ENCODE measurements at regions not wholly inside any gene's neighbourhood (a gene's known extent, or its start where the extent isn't known, plus 50 kb on each side); places are given as distances from the start of the nearest gene placed in this dataset.

GRCh38 chr2:134146161-134146560 is 107.7 kb upstream of the MGAT5 start:
- Histone ChIP-seq H3K36me3 (ENCODE audit: control insufficient read depth in 2 of 2, insufficient read depth in 2 of 2, low read length in 1 of 2) (peaks cover 0 to 2% of the 10 kb centered on the region in 2 donors), H3K27me3 (ENCODE audit: control insufficient read depth in 2 of 2, insufficient read depth in 1 of 2, low read length in 1 of 2) (no peaks in the 10 kb centered on the region), H3K4me3 (ENCODE audit: low read length in 2 of 2) (no peak overlapping the region), H3K27ac (ENCODE audit: low read depth in 1 of 2, low read length in 1 of 2) (no peak overlapping the region), H3K4me1 (ENCODE audit: control insufficient read depth in 2 of 2, insufficient read depth in 2 of 2, low read length in 2 of 2) (peaks cover 0 to 26% of the 10 kb centered on the region in 2 donors), H3K9me3 (ENCODE audit: control insufficient read depth in 2 of 2, insufficient read depth in 1 of 2, low read length in 1 of 2) (no peaks in the 10 kb centered on the region)
- DNase-seq (ENCODE audit: low read depth in 6 of 9, low spot score in 9 of 9) = no peak
- 68% methylated on average over 3 of the region's 3 CpGs for WGBS

- no peak overlapping the region for H3K4me3 ChIP-seq (ENCODE audit: low read length in 2 of 2)
- H3K9me3 ChIP-seq (ENCODE audit: control insufficient read depth in 2 of 2, insufficient read depth in 1 of 2, low read length in 1 of 2) = peaks cover 0 to 1% of the 10 kb centered on the region in 2 donors
- no peak for DNase-seq (ENCODE audit: low read depth in 6 of 9, low spot score in 9 of 9)
- peaks cover 0 to 23% of the 10 kb centered on the region in 2 donors for H3K4me1 ChIP-seq (ENCODE audit: control insufficient read depth in 2 of 2, insufficient read depth in 2 of 2, low read length in 2 of 2)
- WGBS = 99% methylated on average over 5 of the region's 5 CpGs
- H3K36me3 ChIP-seq (ENCODE audit: control insufficient read depth in 2 of 2, insufficient read depth in 2 of 2, low read length in 1 of 2) = peaks cover 2 to 3% of the 10 kb centered on the region in 2 donors
- H3K27ac ChIP-seq (ENCODE audit: low read depth in 1 of 2, low read length in 1 of 2) = no peak overlapping the region
- H3K27me3 ChIP-seq (ENCODE audit: control insufficient read depth in 2 of 2, insufficient read depth in 1 of 2, low read length in 1 of 2) = no peaks in the 10 kb centered on the region
These were observed 107.3 kb upstream of the MGAT5 start for GRCh38 chr2:134146620-134147019.

- peaks cover 0 to 5% of the 10 kb centered on the region in 2 donors for H3K9me3 ChIP-seq (ENCODE audit: control insufficient read depth in 2 of 2, insufficient read depth in 1 of 2, low read length in 1 of 2)
- DNase-seq (ENCODE audit: low read depth in 6 of 9, low spot score in 9 of 9) = no peak
- peaks cover 0 to 11% of the 10 kb centered on the region in 2 donors for H3K4me1 ChIP-seq (ENCODE audit: control insufficient read depth in 2 of 2, insufficient read depth in 2 of 2, low read length in 2 of 2)
- H3K36me3 ChIP-seq (ENCODE audit: control insufficient read depth in 2 of 2, insufficient read depth in 2 of 2, low read length in 1 of 2) = peaks cover 9 to 10% of the 10 kb centered on the region in 2 donors
- WGBS = 95% methylated on average over 2 of the region's 2 CpGs
- no peak overlapping the region for H3K4me3 ChIP-seq (ENCODE audit: low read length in 2 of 2)
- no peak overlapping the region for H3K27ac ChIP-seq (ENCODE audit: low read depth in 1 of 2, low read length in 1 of 2)
- H3K27me3 ChIP-seq (ENCODE audit: control insufficient read depth in 2 of 2, insufficient read depth in 1 of 2, low read length in 1 of 2) = no peaks in the 10 kb centered on the region
These were observed 105.7 kb upstream of the MGAT5 start for GRCh38 chr2:134148172-134148571.

- Histone ChIP-seq H3K4me1 (ENCODE audit: control insufficient read depth in 2 of 2, insufficient read depth in 2 of 2, low read length in 2 of 2) (peaks cover 0 to 11% of the 10 kb centered on the region in 2 donors), H3K9me3 (ENCODE audit: control insufficient read depth in 2 of 2, insufficient read depth in 1 of 2, low read length in 1 of 2) (peaks cover 0 to 5% of the 10 kb centered on the region in 2 donors), H3K36me3 (ENCODE audit: control insufficient read depth in 2 of 2, insufficient read depth in 2 of 2, low read length in 1 of 2) (peaks cover 9 to 10% of the 10 kb centered on the region in 2 donors), H3K27ac (ENCODE audit: low read depth in 1 of 2, low read length in 1 of 2) (peak overlapping the region in 1 of 2 donors; percentile 31), H3K4me3 (ENCODE audit: low read length in 2 of 2) (no peak overlapping the region), H3K27me3 (ENCODE audit: control insufficient read depth in 2 of 2, insufficient read depth in 1 of 2, low read length in 1 of 2) (no peaks in the 10 kb centered on the region)
- no peak for DNase-seq (ENCODE audit: low read depth in 6 of 9, low spot score in 9 of 9)
- 96% methylated on average over 6 of the region's 6 CpGs for WGBS
These were observed 104.9 kb upstream of the MGAT5 start for GRCh38 chr2:134148843-134149472.

GRCh38 chr2:134149904-134150303 is 104.0 kb upstream of the MGAT5 start:
- H3K9me3 ChIP-seq (ENCODE audit: control insufficient read depth in 2 of 2, insufficient read depth in 1 of 2, low read length in 1 of 2) = peaks cover 0 to 5% of the 10 kb centered on the region in 2 donors
- H3K4me3 ChIP-seq (ENCODE audit: low read length in 2 of 2) = no peak overlapping the region
- H3K27ac ChIP-seq (ENCODE audit: low read depth in 1 of 2, low read length in 1 of 2) = no peak overlapping the region
- H3K27me3 ChIP-seq (ENCODE audit: control insufficient read depth in 2 of 2, insufficient read depth in 1 of 2, low read length in 1 of 2) = no peaks in the 10 kb centered on the region
- DNase-seq (ENCODE audit: low read depth in 6 of 9, low spot score in 9 of 9) = no peak
- WGBS = 95% methylated on average over 1 of the region's 1 CpG
- peaks cover 10 to 11% of the 10 kb centered on the region in 2 donors for H3K36me3 ChIP-seq (ENCODE audit: control insufficient read depth in 2 of 2, insufficient read depth in 2 of 2, low read length in 1 of 2)
- peaks cover 3 to 18% of the 10 kb centered on the region in 2 donors for H3K4me1 ChIP-seq (ENCODE audit: control insufficient read depth in 2 of 2, insufficient read depth in 2 of 2, low read length in 2 of 2)

GRCh38 chr2:134150760-134151159 is 103.1 kb upstream of the MGAT5 start:
- DNase-seq (ENCODE audit: low read depth in 6 of 9, low spot score in 9 of 9) = no peak
- peaks cover 0 to 5% of the 10 kb centered on the region in 2 donors for H3K9me3 ChIP-seq (ENCODE audit: control insufficient read depth in 2 of 2, insufficient read depth in 1 of 2, low read length in 1 of 2)
- H3K27me3 ChIP-seq (ENCODE audit: control insufficient read depth in 2 of 2, insufficient read depth in 1 of 2, low read length in 1 of 2) = no peaks in the 10 kb centered on the region
- 97% methylated on average over 3 of the region's 3 CpGs for WGBS
- no peak overlapping the region for H3K4me3 ChIP-seq (ENCODE audit: low read length in 2 of 2)
- H3K4me1 ChIP-seq (ENCODE audit: control insufficient read depth in 2 of 2, insufficient read depth in 2 of 2, low read length in 2 of 2) = peaks cover 3 to 21% of the 10 kb centered on the region in 2 donors
- H3K36me3 ChIP-seq (ENCODE audit: control insufficient read depth in 2 of 2, insufficient read depth in 2 of 2, low read length in 1 of 2) = peaks cover 10 to 16% of the 10 kb centered on the region in 2 donors
- no peak overlapping the region for H3K27ac ChIP-seq (ENCODE audit: low read depth in 1 of 2, low read length in 1 of 2)

GRCh38 chr2:134152045-134153010 is 101.5 kb upstream of the MGAT5 start:
- Histone ChIP-seq H3K4me3 (ENCODE audit: low read length in 2 of 2) (no peak overlapping the region), H3K27me3 (ENCODE audit: control insufficient read depth in 2 of 2, insufficient read depth in 1 of 2, low read length in 1 of 2) (no peaks in the 10 kb centered on the region), H3K9me3 (ENCODE audit: control insufficient read depth in 2 of 2, insufficient read depth in 1 of 2, low read length in 1 of 2) (peaks cover 0 to 5% of the 10 kb centered on the region in 2 donors), H3K36me3 (ENCODE audit: control insufficient read depth in 2 of 2, insufficient read depth in 2 of 2, low read length in 1 of 2) (peaks cover 15 to 21% of the 10 kb centered on the region in 2 donors), H3K4me1 (ENCODE audit: control insufficient read depth in 2 of 2, insufficient read depth in 2 of 2, low read length in 2 of 2) (peaks cover 3 to 21% of the 10 kb centered on the region in 2 donors), H3K27ac (ENCODE audit: low read depth in 1 of 2, low read length in 1 of 2) (no peak overlapping the region)
- no peak for DNase-seq (ENCODE audit: low read depth in 6 of 9, low spot score in 9 of 9)
- WGBS = 98% methylated on average over 23 of the region's 23 CpGs

- 95% methylated on average over 7 of the region's 7 CpGs for WGBS
These were observed 100.5 kb upstream of the MGAT5 start for GRCh38 chr2:134153294-134153880.

More at GRCh38 chr2:134153294-134153880, 100.5 kb upstream of the MGAT5 start:
- peaks cover 15 to 21% of the 10 kb centered on the region in 2 donors for H3K36me3 ChIP-seq (ENCODE audit: control insufficient read depth in 2 of 2, insufficient read depth in 2 of 2, low read length in 1 of 2)
- no peak overlapping the region for H3K4me3 ChIP-seq (ENCODE audit: low read length in 2 of 2)
- no peak overlapping the region for H3K27ac ChIP-seq (ENCODE audit: low read depth in 1 of 2, low read length in 1 of 2)
- H3K9me3 ChIP-seq (ENCODE audit: control insufficient read depth in 2 of 2, insufficient read depth in 1 of 2, low read length in 1 of 2) = peaks cover 0 to 5% of the 10 kb centered on the region in 2 donors
- H3K27me3 ChIP-seq (ENCODE audit: control insufficient read depth in 2 of 2, insufficient read depth in 1 of 2, low read length in 1 of 2) = no peaks in the 10 kb centered on the region
- no peak for DNase-seq (ENCODE audit: low read depth in 6 of 9, low spot score in 9 of 9)
- H3K4me1 ChIP-seq (ENCODE audit: control insufficient read depth in 2 of 2, insufficient read depth in 2 of 2, low read length in 2 of 2) = peaks cover 3 to 21% of the 10 kb centered on the region in 2 donors
